Inflammatory macrophage treated with lipopolysaccharide for 1 hour (primary cell): ENCODE measurements at regions not wholly inside any gene's neighbourhood (a gene's known extent, or its start where the extent isn't known, plus 50 kb on each side); places are given as distances from the start of the nearest gene placed in this dataset.

ENCODE experiments used
- DNase-seq, 2 donors: peaks; one replicate each; pipeline ENCODE4 v3.0.0-alpha.2; 2020 to 2022

GRCh38 chr15:99440551-99441443 is 125.0 kb upstream of the MEF2A start:
- DNase-seq: no peak

DNA sequence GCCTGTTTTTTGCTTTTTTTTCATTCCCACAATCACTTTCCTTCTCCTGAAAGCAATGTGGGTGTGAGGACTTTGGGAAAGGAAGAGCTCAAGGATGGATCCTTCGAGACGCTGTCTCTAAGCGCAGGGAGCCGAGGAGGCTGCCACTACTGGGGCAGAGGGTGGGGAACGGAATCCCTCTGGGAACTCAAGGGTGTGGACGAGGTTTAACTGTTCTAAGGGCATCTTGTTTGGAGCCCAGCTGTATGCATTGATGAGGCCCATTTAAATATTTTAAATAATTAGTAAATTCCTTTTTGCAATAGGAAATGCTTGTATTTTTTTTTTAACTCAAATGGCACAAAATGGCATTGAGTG is 124.4 kb upstream of the MEF2A start:
- DNase-seq: no peak

DNA sequence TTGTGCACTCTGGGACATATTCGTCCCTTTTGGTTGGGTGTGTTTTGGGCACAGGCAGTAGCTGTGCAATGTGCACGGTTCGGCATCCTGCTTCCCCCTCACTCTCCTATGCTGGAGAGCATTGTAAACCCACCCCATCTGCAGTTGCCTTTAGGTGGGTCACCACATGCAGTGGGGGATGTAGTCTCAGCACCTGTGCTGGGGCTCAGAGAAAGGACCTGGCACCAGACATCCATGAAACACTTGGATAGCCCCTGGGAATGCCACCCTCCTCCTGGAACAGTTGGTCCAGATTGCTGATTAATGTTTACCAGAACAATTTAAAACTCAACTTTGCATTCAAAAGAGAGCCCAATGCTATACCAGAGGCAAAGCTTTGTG is 123.9 kb upstream of the MEF2A start:
- DNase-seq: no peak

DNA sequence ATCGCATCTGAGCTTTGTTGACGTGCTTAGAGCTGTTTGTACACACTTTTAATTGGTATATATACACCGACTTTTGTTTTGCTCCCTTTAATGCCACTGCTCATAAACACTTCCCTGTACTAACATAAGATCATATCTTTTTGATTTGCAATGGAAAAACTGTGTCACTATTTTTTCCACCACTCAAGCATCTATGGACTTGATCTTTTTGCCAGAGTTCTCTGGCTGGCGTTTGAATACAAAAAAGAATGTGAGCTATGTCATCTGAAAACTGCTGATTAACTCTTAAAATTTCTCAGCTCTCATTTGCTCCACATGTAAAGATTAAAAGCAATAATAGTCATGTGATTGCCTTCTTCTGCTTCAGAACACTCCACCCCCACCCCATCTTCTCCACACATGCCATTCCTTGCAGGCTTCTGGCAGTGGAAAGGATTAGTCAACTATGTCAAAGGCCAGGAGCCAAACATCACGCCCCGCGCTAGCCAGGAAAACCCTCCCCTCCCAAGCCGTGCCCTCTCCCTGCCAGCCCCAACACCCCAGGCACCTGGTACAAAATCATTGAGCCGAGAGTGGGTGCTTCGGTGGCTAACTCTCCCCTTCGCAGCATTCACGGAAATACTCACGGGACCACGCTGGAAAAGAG is 123.4 kb upstream of the MEF2A start:
- peak in 1 of 2 donors; percentile 53 for DNase-seq

DNA sequence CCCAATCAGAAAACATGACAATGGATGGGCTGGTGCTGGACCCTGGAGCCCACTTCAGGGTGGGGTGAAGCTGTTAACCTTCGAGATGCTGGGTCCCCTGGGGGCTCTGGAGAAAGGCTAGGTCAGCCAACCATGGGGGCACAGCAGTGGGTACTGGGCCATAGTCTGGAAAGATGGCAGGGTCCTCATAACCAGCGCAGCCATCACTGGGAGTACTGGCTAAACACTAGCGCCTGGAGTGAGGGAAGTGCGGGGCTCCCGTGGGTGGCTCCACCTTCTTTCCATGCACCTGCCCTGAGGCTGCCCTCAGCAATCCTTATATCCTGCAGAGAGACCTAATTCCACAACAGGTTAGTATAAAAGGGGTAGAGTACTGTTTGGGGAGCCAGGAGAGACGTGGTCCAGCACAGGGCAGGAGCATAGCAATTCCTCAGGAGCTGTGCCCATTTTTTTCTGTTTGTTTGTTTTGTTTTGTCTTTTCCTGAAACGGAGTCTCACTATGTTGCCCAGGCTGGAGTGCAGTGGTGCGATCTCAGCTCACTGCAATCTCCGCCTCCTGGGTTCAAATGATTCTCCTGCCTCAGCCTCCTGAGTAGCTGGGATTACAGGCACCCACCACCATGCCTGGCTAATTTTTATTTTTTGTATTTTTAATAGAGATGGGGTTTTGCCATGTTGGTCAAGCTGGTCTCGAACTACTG is 122.6 kb upstream of the MEF2A start:
- DNase-seq: no peak

GRCh38 chr15:99443768-99444446 is 121.9 kb upstream of the MEF2A start:
- no peak for DNase-seq

GRCh38 chr15:99445272-99445850 is 120.4 kb upstream of the MEF2A start:
- no peak for DNase-seq

- no peak for DNase-seq
Measured at GRCh38 chr15:99446565-99447496, 119.0 kb upstream of the MEF2A start.

GRCh38 chr15:99447497-99448371 is 118.0 kb upstream of the MEF2A start:
- DNase-seq: no peak

DNA sequence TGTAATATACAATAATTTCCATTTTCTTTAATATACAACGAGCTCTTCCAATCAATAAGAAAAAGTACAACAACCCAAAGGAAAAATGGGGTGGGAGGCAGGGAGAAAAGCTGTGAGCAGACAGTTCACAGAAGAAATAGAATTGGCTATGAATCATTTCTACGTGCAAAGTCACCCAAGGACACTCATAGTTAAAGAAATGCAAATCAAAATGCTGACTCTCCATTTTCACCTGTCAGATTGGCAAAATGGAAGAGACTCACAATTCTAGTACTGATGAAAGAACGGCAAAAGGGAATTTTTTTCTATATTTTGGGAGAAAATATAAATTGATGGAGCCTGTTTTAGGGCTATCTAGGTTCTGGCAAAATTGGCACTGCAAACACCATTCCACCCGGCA is 116.3 kb upstream of the MEF2A start:
- no peak for DNase-seq

DNA sequence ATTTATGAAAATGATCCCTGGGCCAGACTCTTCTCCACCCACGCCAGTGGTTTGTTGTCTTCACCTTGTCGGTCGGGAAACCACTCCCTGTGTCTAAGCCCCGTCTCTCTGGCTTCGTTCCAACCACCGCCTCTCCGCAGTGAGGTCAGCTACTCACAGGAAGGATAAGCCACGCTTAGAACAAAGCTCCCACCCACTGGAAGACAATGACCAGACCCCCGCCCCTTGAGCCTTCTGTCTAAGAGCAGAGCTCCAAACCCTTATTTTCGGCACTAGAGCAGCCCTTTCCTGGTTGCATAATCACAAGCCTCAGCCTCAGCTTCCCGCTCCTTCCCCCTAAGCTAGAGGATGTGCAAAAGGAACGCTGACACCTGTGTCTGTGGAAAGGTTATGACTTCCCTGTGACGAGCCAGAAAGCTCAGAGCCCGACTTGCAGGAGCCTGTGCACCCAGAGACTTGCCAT is 114.9 kb upstream of the MEF2A start:
- DNase-seq: peak; percentile 54 to 55

DNA sequence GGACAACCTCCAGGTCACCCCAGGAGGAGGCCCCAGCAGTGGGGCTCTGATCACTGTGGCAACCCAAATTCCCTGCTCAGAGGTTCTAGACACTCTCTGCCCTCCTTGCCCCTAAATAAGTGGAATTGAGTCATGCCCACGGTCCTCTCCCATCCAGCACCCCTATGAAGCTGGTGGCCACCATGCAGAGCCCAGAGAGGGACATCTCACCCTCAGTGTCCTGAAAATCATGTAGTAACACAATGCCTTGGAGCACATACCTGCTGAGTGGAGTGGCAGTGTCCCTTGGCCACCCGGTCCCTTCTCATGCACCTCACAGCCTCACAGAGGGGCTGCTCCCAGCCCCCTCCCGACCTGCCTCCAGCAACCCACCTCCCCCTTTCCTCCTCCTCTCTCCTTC is 114.3 kb upstream of the MEF2A start:
- no peak for DNase-seq

DNA sequence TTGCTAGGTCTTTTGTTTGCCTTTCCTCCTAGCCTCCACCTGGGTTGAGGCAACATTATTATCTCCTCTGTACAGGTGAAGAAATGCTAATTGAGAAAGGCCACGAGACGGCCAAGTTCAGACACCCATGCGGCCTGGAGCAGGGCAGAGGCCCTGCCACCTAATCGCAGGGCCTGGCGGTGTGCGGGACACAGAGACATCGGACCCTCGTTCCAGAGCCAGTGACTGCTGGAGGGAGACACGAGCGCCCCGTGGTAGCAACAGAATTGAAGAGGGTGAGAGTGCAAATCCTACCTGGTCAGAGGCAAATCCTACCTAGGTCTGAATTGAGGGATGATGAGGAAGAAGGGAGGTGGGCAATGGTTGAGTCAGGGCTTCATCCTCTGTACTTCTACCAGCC is 113.8 kb upstream of the MEF2A start:
- no peak for DNase-seq

GRCh38 chr15:99452728-99453636 is 112.8 kb upstream of the MEF2A start:
- DNase-seq: peak; percentile 80 to 84

- no peak for DNase-seq
Measured at GRCh38 chr15:99453637-99454030, 112.2 kb upstream of the MEF2A start.

DNA sequence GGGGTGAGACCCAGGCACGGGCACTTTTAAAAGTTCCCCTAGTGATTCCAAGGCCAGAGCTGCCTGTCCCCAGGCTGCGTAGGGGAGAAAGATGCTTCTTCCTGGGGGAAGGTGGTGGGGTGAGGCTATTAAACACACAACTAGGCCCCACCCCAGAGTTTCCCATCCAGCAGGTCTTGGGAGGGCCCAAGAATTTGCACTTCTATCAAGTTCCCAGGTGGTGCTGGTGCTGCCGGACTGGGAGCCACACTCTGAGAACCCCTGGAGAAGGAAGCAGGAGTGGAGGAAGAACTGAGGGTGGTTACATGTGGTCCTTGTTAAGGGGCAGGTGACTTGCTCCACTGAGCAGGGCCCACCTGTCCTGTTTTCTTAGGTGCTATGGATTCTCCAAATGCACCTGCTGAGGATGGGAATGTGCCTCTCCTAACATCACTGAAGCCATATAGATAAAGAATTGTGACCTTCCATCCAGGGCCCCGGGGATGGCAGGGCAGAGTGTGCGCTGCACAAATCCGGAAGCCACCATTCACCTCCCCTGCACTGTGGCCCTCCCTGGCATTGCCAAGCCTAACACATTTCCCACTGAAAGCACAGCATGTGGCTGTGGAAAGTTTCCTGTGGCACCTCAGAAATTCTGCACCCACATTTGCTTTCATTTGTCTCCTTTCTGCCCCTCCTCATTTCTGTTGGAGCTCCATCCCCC is 111.5 kb upstream of the MEF2A start:
- DNase-seq: no peak

DNA sequence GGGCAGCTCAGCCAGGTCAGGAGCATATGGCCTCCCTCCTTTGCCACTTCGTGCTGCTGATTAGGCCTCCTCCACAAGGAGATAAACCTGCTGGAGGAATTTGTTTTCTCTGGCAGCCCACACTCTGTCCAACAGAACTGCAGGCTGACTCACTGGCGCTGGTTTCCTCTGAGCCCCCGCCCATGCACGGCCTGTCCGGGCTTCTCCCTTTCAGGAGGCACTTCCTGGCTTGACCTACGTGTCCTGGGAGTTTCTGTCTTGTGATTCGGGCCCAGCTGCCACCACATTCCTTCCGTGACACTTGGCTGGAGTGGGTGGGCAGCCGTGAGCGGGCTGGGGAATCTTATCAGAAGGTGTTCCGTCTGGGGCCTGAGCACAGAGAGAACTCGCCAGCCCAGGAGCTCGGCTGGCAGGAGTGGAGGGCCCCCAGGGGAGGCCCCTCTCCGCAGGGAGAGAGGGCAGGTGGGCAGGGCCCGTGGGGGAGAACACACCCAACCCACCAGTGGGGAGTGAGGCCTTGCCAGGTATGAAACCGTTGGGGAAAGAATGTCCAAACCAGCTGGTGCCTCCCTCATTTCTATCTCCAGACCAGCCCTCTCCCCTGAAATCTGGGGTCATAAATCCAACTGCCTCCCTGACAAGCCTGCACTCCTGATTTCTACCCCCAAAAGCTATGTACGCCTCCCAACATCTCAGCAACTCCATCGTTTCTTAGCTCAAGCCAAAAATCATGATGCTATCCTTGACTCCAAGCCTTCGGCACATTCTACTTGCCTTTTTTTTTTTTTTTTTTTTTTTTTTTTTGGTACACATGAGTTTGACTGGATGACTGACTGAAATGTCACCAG is 110.6 kb upstream of the MEF2A start:
- peak; percentile 91 to 99 for DNase-seq

DNA sequence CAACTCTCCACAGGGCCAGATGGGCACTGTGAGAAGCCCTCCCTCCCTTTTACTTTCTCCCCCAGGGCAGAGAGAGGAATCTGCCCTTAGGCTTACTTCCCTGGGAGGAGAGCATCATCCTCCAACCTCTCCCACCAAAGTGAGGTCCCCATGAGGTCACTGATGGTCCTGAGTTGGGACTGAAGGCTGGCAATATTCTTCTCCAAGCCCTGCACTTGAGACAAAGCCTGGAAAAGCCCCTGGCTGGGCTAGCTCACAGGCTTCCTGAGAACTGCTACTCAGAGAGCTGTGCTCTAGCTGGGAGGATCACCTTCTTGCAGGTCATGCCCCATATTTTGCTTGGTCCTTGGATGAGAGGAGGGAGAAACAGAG is 110.0 kb upstream of the MEF2A start:
- DNase-seq: no peak
